ENCODE measurements at regions not wholly inside any gene's neighbourhood (a gene's known extent, or its start where the extent isn't known, plus 50 kb on each side); places are given as distances from the start of the nearest gene placed in this dataset.
"Not testable (repeated sequence)": the region's sequence is repeated elsewhere in the genome, so short reads cannot be mapped to it uniquely, and the experiment has no call there.

- no peak for DNase-seq
These were observed 131.9 kb upstream of the SPATS2L start for GRCh38 chr2:200174433-200175216.

GRCh38 chr2:200177971-200178911 is 128.3 kb upstream of the SPATS2L start:
- DNase-seq, result peak in 2 of 3 donors; percentile 3 to 11

- DNase-seq, result no peak
These were observed 127.3 kb upstream of the SPATS2L start for GRCh38 chr2:200179151-200179550.

GRCh38 chr2:200180943-200181342 is 125.5 kb upstream of the SPATS2L start:
- DNase-seq, result no peak

- no peak for DNase-seq
These were observed 124.7 kb upstream of the SPATS2L start for GRCh38 chr2:200181755-200182154.

- no peak for DNase-seq
These were observed 121.5 kb upstream of the SPATS2L start for GRCh38 chr2:200184748-200185627.

- DNase-seq, result no peak
These were observed 120.9 kb upstream of the SPATS2L start for GRCh38 chr2:200185628-200186000.

GRCh38 chr2:200186002-200186401 is 120.5 kb upstream of the SPATS2L start:
- no peak for DNase-seq

- DNase-seq, result no peak
These were observed 117.6 kb upstream of the SPATS2L start for GRCh38 chr2:200188876-200189275.

- no peak for DNase-seq
These were observed 116.5 kb upstream of the SPATS2L start for GRCh38 chr2:200189964-200190363.

GRCh38 chr2:200193331-200193730 is 113.2 kb upstream of the SPATS2L start:
- DNase-seq, result no peak

- no peak for DNase-seq
These were observed 112.7 kb upstream of the SPATS2L start for GRCh38 chr2:200193791-200194190.

- DNase-seq, result no peak
These were observed 111.7 kb upstream of the SPATS2L start for GRCh38 chr2:200194746-200195145.

- peak; percentile 52 to 77 (median 76) for DNase-seq
These were observed 107.5 kb upstream of the SPATS2L start for GRCh38 chr2:200199005-200199404.

- DNase-seq, result no peak
These were observed 106.8 kb upstream of the SPATS2L start for GRCh38 chr2:200199576-200200263.

- DNase-seq, result not testable (repeated sequence)
These were observed 104.7 kb upstream of the SPATS2L start for GRCh38 chr2:200201839-200202238.

- no peak for DNase-seq
These were observed 103.1 kb upstream of the SPATS2L start for GRCh38 chr2:200203381-200203827.

GRCh38 chr2:200208041-200208440 is 98.5 kb upstream of the SPATS2L start:
- DNase-seq, result no peak

GRCh38 chr2:200209030-200209429 is 97.5 kb upstream of the SPATS2L start:
- DNase-seq, result no peak

GRCh38 chr2:200211643-200212042 is 94.8 kb upstream of the SPATS2L start:
- no peak for DNase-seq

- no peak for DNase-seq
These were observed 93.5 kb upstream of the SPATS2L start for GRCh38 chr2:200212862-200213425.

- DNase-seq, result peak; percentile 34 to 51 (median 38)
These were observed 90.2 kb upstream of the SPATS2L start for GRCh38 chr2:200216310-200216709.
